GM12878 (cell line): ENCODE measurements at regions not wholly inside any gene's neighbourhood (a gene's known extent, or its start where the extent isn't known, plus 50 kb on each side); places are given as distances from the start of the nearest gene placed in this dataset.
"Not testable (repeated sequence)": the region's sequence is repeated elsewhere in the genome, so short reads cannot be mapped to it uniquely, and the experiment has no call there.

Experiments used
- ATAC-seq: fragments of 200-7000 bp; cut with Tn5 transposase; 3 replicates; pipeline ENCODE4 v1.9.1; 2020; ENCODE audit warnings: mild to moderate bottlenecking, moderate library complexity
- BruUV-seq: library from RNA; stranded (reverse); fragments of 400-500 nt; replicated peaks from 2 replicates; lab custom pipeline; 2021; lab: Mats Ljungman, UMichigan
- CTCF ChIA-PET: fragments of 300-600 bp; sonication (Branson Sonifier 250); formaldehyde crosslinking; extraction: SDS; loops from one replicate; lab custom pipeline; 2021; ENCODE audit warnings: inconsistent platforms; lab: Yijun Ruan, JAX
- POLR2A ChIA-PET: fragments of 350-600 bp; formaldehyde crosslinking; extraction: SDS; loops from one replicate; lab custom pipeline; 2021; ENCODE audit warnings: inconsistent platforms; lab: Charles Lee
- RAD21 ChIA-PET: fragments of 300-600 bp; sonication (Branson Sonifier 250); formaldehyde crosslinking; loops from one replicate; lab custom pipeline; 2023; ENCODE audit warnings: antibody characterized with exemption; ENCODE audit not compliant: unreplicated experiment; lab: Charles Lee
- SMC1A ChIA-PET: fragments of 300-600 bp; sonication (Branson Sonifier 250); formaldehyde crosslinking; loops from one replicate; lab custom pipeline; 2023; ENCODE audit not compliant: unreplicated experiment, uncharacterized antibody; lab: Charles Lee
- DNase-seq: peaks from one replicate; pipeline ENCODE4 v3.0.0-alpha.2; 2011; ENCODE audit warnings: low read depth, low spot score
- FAIRE-seq: peaks from 3 replicates; lab custom pipeline; 2011; peaks lifted over from hg19 to GRCh38; lab: Jason Lieb, UNC
- H2AFZ ChIP-seq: 2 replicates; pipeline ENCODE4 v1.6.0; 2011; ENCODE audit warnings: low read depth, low read length, control low read depth; ENCODE audit not compliant: control insufficient read depth
- H3K27ac ChIP-seq: 2 replicates; pipeline ENCODE4 v1.5.1; 2011; ENCODE audit warnings: control low read depth; ENCODE audit not compliant: control insufficient read depth, insufficient read depth
- H3K27me3 ChIP-seq, 2 experiments: replicated peaks in 1 of 2; 2 replicates each; pipeline versions ENCODE4 v1.6.0 to v1.6.1; 2011; ENCODE audit warnings: low read length in 1 of 2; ENCODE audit not compliant: control insufficient read depth in 2 of 2, insufficient read depth in 2 of 2
- H3K36me3 ChIP-seq, 2 experiments: 2 replicates each; pipeline ENCODE4 v1.5.1; 2011; ENCODE audit warnings: low read length in 1 of 2; ENCODE audit not compliant: control insufficient read depth in 2 of 2, insufficient read depth in 2 of 2
- H3K4me1 ChIP-seq: 2 replicates; pipeline ENCODE4 v1.6.1; 2011; ENCODE audit warnings: mild to moderate bottlenecking, low read length, moderate library complexity, mixed read lengths; ENCODE audit not compliant: control insufficient read depth, insufficient read depth
- H3K4me2 ChIP-seq: 2 replicates; pipeline ENCODE4 v1.6.0; 2011; ENCODE audit warnings: control low read depth; ENCODE audit not compliant: control insufficient read depth, insufficient read depth
- H3K4me3 ChIP-seq: fragments of 200-600 bp; sonication (generic); 2 replicates; pipeline ENCODE4 v1.5.1; 2016
- H3K79me2 ChIP-seq: 2 replicates; pipeline ENCODE4 v1.6.0; 2011; ENCODE audit warnings: low read length; ENCODE audit not compliant: control insufficient read depth, insufficient read depth
- H3K9ac ChIP-seq: 2 replicates; pipeline ENCODE4 v1.8.0; 2011; ENCODE audit warnings: low read length, control low read depth, mixed read lengths; ENCODE audit not compliant: control insufficient read depth, insufficient read depth
- H3K9me3 ChIP-seq: replicated peaks from 3 replicates; pipeline ENCODE4 v1.5.1; 2011; ENCODE audit warnings: mild to moderate bottlenecking, low read length; ENCODE audit not compliant: control insufficient read depth, insufficient read depth
- H4K20me1 ChIP-seq: 2 replicates; pipeline ENCODE4 v1.6.0; 2011; ENCODE audit not compliant: control insufficient read depth, insufficient read depth
- BCL11A ChIP-seq: IDR thresholded peaks from 2 replicates; pipeline ENCODE4 v1.6.1; 2011; ENCODE audit warnings: low read depth, low read length
- BHLHE40 ChIP-seq, 2 experiments: fragments of 450-650 bp in 1 of 2; IDR thresholded peaks; 2 replicates each; pipeline ENCODE4 v1.6.1; 2011 to 2017; ENCODE audit warnings: low read depth in 2 of 2, borderline replicate concordance in 1 of 2, improper control_type of control experiment in 1 of 2, low read length in 1 of 2, mild to moderate bottlenecking in 1 of 2
- EED ChIP-seq: sonication (generic); IDR thresholded peaks from 2 replicates; pipeline ENCODE4 v1.6.1; 2016; ENCODE audit warnings: antibody characterized with exemption, low read depth
- FOXK2 ChIP-seq: fragments of 450-650 bp; IDR thresholded peaks from 2 replicates; pipeline ENCODE4 v1.6.1; 2017; ENCODE audit warnings: mild to moderate bottlenecking, moderate library complexity
- FOXM1 ChIP-seq: IDR thresholded peaks from 2 replicates; pipeline ENCODE4 v1.6.1; 2012; ENCODE audit warnings: low read depth, mild to moderate bottlenecking, inconsistent platforms, low read length, moderate library complexity
- GABPA ChIP-seq: IDR thresholded peaks from 2 replicates; pipeline ENCODE4 v1.6.1; 2014; ENCODE audit warnings: antibody characterized with exemption, low read depth, mild to moderate bottlenecking, inconsistent platforms
- HDGF ChIP-seq: fragments of 450-650 bp; IDR thresholded peaks from 2 replicates; pipeline ENCODE4 v1.6.1; 2016; ENCODE audit warnings: antibody characterized with exemption
- PML ChIP-seq: IDR thresholded peaks from 2 replicates; pipeline ENCODE4 v1.6.1; 2012; ENCODE audit warnings: low read length, inconsistent platforms
- POLR2AphosphoS5 ChIP-seq: IDR thresholded peaks from 2 replicates; pipeline ENCODE4 v1.6.1; 2011; ENCODE audit warnings: mild to moderate bottlenecking, low read length, inconsistent platforms
- POU2F2 ChIP-seq: IDR thresholded peaks from 3 replicates; pipeline ENCODE4 v1.6.1; 2011; ENCODE audit warnings: low read depth, mild to moderate bottlenecking, low read length, borderline replicate concordance
- RELA ChIP-seq: fragments of 450-650 bp; IDR thresholded peaks from 2 replicates; pipeline ENCODE4 v1.8.0; 2014; ENCODE audit warnings: borderline replicate concordance; ENCODE audit not compliant: partially characterized antibody
- SMAD1 ChIP-seq: fragments of 450-650 bp; IDR thresholded peaks from 2 replicates; pipeline ENCODE4 v1.6.1; 2018; ENCODE audit warnings: mild to moderate bottlenecking, low read depth; ENCODE audit not compliant: partially characterized antibody
- WGBS: methylation state at CpG from one replicate; pipeline ENCODE4 v1.1.6; 2016; ENCODE audit warnings: low lambda C conversion rate; ENCODE audit not compliant: insufficient replicate concordance, insufficient coverage; ENCODE audit errors: missing lambda C conversion rate; 5-methylcytosine and 5-hydroxymethylcytosine counted together
- in situ Hi-C: fragments of 300-500 bp; cut with MboI; formaldehyde crosslinking; loops from 9 replicates; pipeline ENCODE4 v1.14.3; 2018; ENCODE audit warnings: mixed read lengths
- intact Hi-C: fragments of 100-400 bp; cut with micrococcal nuclease; formaldehyde crosslinking; loops from one replicate; pipeline ENCODE4 v1.14.2; 2022; ENCODE audit not compliant: unreplicated experiment
- TF ChIP-seq, protein P1 (sequence below): fragments of 450-650 bp; formaldehyde crosslinking; IDR thresholded peaks from 2 replicates; pipeline ENCODE4 v1.4.0; 2020; ENCODE audit warnings: mild to moderate bottlenecking, moderate library complexity
- TF ChIP-seq, protein P2 (sequence below): fragments of 450-650 bp; formaldehyde crosslinking; IDR thresholded peaks from 2 replicates; pipeline ENCODE4 v1.4.0; 2022; ENCODE audit warnings: mild to moderate bottlenecking, moderate library complexity
- TF ChIP-seq, protein P3 (sequence below): IDR thresholded peaks from 2 replicates; pipeline ENCODE4 v1.6.1; 2011; ENCODE audit warnings: mild to moderate bottlenecking, low read depth, low read length, moderate library complexity; ENCODE audit not compliant: insufficient replicate concordance

DNA sequence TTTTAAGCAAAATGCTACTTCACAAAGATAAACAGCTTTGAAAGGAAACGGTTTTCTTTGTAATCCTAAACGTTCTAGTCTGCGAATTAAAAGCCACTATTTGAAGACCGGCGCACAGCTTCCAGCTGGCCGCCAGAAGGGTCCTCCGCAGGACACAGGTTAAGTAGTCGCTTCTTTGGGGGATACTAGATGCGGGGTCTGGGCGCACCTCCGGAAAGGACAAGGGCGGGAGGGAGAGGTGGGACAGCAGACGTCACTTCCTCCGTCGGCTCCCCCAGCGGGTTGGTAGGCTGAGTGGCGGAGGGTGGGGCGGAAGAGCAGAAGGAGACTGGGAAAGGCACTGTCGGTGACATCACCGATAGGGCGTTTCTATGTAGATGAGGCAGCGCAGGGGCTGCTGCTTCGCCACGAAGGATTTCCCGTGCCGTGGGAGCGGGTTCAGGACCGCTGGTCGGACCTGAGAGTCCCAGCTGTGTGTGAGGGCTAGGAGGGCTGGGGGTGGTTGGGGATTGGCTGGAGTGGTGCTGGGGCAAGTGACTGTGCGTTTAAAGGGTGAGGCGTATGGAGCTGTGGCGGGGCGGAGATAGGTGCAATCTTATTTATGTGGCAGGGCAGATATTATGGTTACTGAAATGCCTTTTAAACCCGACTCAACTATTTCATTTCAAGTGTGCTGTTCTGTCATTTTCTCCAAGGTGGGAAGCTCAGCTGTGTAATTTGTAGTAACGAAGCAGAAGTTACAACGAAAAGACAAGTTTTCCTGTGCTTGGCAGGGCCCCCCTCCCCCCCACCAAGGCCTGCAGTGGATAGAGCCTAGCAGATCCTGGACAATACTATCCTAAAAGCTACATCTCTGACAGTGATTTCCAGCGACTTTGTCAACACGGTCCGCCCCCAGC, 158.3 kb upstream of the NOTCH2NLA start:
- in situ Hi-C loops, RAD21 ChIA-PET, H3K36me3 ChIP-seq, SMC1A ChIA-PET, H3K4me1 ChIP-seq, FAIRE-seq, POLR2A ChIA-PET, H4K20me1 ChIP-seq, H3K79me2 ChIP-seq, H3K27me3 ChIP-seq, CTCF ChIA-PET, H3K9me3 ChIP-seq, intact Hi-C loops: not testable (repeated sequence)
- 1% methylated on average over 24 of the region's 39 CpGs for WGBS
- peak overlapping the region; percentile 47 for H3K9ac ChIP-seq
- H3K4me2 ChIP-seq = peak overlapping the region; percentile 60; the same call in 1 of the 2 replicates
- BruUV-seq = TSS peak; percentile 100
- H3K27ac ChIP-seq = peak overlapping the region; percentile 61
- ATAC-seq = peak; percentile 91
- peak overlapping the region; percentile 74 for H2AFZ ChIP-seq
- DNase-seq = peak; percentile 86
- peak overlapping the region; percentile 79 for H3K4me3 ChIP-seq
- TF ChIP-seq EED (peak; percentile 79), BCL11A (peak; percentile 84), GABPA (peak; percentile 46; the same call in 1 of the 2 replicates), POLR2AphosphoS5 (peak; percentile 96), BHLHE40 (IDR thresholded peaks at IDR 0.05; ENCODE audit: borderline replicate concordance in 1 of 2, low read depth in 2 of 2, low read length in 1 of 2) (peak in 1 of 2 experiments; percentile 27; a peak in 1 of 4 replicates), POU2F2 (peak; percentile 98), HDGF (peak; percentile 93), RELA (peak; percentile 47), SMAD1 (peak; percentile 99), PML (peak; percentile 99), FOXK2 (peak; percentile 72), FOXM1 (peak; percentile 85)
- TF ChIP-seq, protein P1, sequence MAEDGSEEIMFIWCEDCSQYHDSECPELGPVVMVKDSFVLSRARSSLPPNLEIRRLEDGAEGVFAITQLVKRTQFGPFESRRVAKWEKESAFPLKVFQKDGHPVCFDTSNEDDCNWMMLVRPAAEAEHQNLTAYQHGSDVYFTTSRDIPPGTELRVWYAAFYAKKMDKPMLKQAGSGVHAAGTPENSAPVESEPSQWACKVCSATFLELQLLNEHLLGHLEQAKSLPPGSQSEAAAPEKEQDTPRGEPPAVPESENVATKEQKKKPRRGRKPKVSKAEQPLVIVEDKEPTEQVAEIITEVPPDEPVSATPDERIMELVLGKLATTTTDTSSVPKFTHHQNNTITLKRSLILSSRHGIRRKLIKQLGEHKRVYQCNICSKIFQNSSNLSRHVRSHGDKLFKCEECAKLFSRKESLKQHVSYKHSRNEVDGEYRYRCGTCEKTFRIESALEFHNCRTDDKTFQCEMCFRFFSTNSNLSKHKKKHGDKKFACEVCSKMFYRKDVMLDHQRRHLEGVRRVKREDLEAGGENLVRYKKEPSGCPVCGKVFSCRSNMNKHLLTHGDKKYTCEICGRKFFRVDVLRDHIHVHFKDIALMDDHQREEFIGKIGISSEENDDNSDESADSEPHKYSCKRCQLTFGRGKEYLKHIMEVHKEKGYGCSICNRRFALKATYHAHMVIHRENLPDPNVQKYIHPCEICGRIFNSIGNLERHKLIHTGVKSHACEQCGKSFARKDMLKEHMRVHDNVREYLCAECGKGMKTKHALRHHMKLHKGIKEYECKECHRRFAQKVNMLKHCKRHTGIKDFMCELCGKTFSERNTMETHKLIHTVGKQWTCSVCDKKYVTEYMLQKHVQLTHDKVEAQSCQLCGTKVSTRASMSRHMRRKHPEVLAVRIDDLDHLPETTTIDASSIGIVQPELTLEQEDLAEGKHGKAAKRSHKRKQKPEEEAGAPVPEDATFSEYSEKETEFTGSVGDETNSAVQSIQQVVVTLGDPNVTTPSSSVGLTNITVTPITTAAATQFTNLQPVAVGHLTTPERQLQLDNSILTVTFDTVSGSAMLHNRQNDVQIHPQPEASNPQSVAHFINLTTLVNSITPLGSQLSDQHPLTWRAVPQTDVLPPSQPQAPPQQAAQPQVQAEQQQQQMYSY (CRISPR knock-in tag) = peak; percentile 99
- TF ChIP-seq, protein P2, sequence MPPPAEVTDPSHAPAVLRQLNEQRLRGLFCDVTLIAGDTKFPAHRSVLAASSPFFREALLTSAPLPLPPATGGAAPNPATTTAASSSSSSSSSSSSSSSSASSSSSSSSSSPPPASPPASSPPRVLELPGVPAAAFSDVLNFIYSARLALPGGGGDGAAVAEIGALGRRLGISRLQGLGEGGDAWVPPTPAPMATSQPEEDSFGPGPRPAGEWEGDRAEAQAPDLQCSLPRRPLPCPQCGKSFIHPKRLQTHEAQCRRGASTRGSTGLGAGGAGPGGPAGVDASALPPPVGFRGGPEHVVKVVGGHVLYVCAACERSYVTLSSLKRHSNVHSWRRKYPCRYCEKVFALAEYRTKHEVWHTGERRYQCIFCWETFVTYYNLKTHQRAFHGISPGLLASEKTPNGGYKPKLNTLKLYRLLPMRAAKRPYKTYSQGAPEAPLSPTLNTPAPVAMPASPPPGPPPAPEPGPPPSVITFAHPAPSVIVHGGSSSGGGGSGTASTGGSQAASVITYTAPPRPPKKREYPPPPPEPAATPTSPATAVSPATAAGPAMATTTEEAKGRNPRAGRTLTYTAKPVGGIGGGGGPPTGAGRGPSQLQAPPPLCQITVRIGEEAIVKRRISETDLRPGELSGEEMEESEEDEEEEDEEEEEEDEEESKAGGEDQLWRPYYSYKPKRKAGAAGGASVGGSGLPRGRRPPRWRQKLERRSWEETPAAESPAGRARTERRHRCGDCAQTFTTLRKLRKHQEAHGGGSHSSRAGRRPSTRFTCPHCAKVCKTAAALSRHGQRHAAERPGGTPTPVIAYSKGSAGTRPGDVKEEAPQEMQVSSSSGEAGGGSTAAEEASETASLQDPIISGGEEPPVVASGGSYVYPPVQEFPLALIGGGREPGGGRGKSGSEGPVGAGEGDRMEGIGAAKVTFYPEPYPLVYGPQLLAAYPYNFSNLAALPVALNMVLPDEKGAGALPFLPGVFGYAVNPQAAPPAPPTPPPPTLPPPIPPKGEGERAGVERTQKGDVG = peak; percentile 99
- TF ChIP-seq, protein P3, sequence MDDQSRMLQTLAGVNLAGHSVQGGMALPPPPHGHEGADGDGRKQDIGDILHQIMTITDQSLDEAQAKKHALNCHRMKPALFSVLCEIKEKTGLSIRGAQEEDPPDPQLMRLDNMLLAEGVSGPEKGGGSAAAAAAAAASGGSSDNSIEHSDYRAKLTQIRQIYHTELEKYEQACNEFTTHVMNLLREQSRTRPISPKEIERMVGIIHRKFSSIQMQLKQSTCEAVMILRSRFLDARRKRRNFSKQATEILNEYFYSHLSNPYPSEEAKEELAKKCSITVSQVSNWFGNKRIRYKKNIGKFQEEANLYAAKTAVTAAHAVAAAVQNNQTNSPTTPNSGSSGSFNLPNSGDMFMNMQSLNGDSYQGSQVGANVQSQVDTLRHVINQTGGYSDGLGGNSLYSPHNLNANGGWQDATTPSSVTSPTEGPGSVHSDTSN = peak; percentile 56
